CD4-positive, CD25-positive, alpha-beta regulatory T cell (primary cell): ENCODE measurements at regions not wholly inside any gene's neighbourhood (a gene's known extent, or its start where the extent isn't known, plus 50 kb on each side); places are given as distances from the start of the nearest gene placed in this dataset.
"Not testable (repeated sequence)": the region's sequence is repeated elsewhere in the genome, so short reads cannot be mapped to it uniquely, and the experiment has no call there.

Experiments used
- ATAC-seq, 2 donors: fragments of 150-1000 bp; cut with Tn5 transposase; one replicate each; pipeline ENCODE4 v1.10.0; 2021; ENCODE audit warnings: low read depth in 2 of 2, moderate number of reproducible peaks in 2 of 2, moderate library complexity in 1 of 2
- DNase-seq, 3 donors: peaks; one replicate each; pipeline versions ENCODE4 v3.0.0 to v3.0.0-alpha.2; 2012 to 2022; ENCODE audit warnings: mixed read lengths in 1 of 3
- H3K27ac ChIP-seq: one replicate; pipeline ENCODE4 v1.7.0; 2013; ENCODE audit warnings: mild to moderate bottlenecking, low read length; ENCODE audit not compliant: insufficient read depth, poor library complexity, severe bottlenecking
- H3K27me3 ChIP-seq: one replicate; pipeline ENCODE4 v1.7.0; 2013; ENCODE audit warnings: low read length; ENCODE audit not compliant: control insufficient read depth, insufficient read depth
- H3K36me3 ChIP-seq: one replicate; pipeline ENCODE4 v1.7.0; 2013; ENCODE audit warnings: mild to moderate bottlenecking, low read length, moderate library complexity; ENCODE audit not compliant: control insufficient read depth, insufficient read depth
- H3K4me1 ChIP-seq: 2 replicates; pipeline ENCODE4 v1.7.0; 2013; ENCODE audit warnings: mild to moderate bottlenecking, low read length; ENCODE audit not compliant: insufficient read depth, control insufficient read depth, poor library complexity, severe bottlenecking
- H3K4me3 ChIP-seq: one replicate; pipeline ENCODE4 v1.7.0; 2013; ENCODE audit warnings: low read depth, mild to moderate bottlenecking, low read length, moderate library complexity
- H3K9me3 ChIP-seq, 2 experiments: 1 replicate in 1 of 2; 2 replicates in 1 of 2; pipeline ENCODE4 v1.7.0; 2013; ENCODE audit warnings: low read length in 2 of 2, mild to moderate bottlenecking in 1 of 2, moderate library complexity in 1 of 2; ENCODE audit not compliant: control insufficient read depth in 2 of 2
- H3K27ac Mint-ChIP-seq, 3 donors: one replicate each; pipeline ENCODE4 v1.8.0; 2020 to 2022; ENCODE audit warnings: mild to moderate bottlenecking in 3 of 3, mixed read lengths in 3 of 3, moderate library complexity in 2 of 3
- H3K27me3 Mint-ChIP-seq: one replicate; pipeline ENCODE4 v1.8.0; 2022; ENCODE audit warnings: mild to moderate bottlenecking, mixed read lengths
- H3K36me3 Mint-ChIP-seq: one replicate; pipeline ENCODE4 v1.8.0; 2020; ENCODE audit warnings: mixed read lengths
- H3K4me1 Mint-ChIP-seq, 4 donors: one replicate each; pipeline ENCODE4 v1.8.0; 2020 to 2022; ENCODE audit warnings: mixed read lengths in 4 of 4, mild to moderate bottlenecking in 1 of 4
- H3K4me3 Mint-ChIP-seq, 4 donors: one replicate each; pipeline ENCODE4 v1.8.0; 2020 to 2022; ENCODE audit warnings: mild to moderate bottlenecking in 4 of 4, mixed read lengths in 4 of 4, moderate library complexity in 3 of 4
- H3K9me3 Mint-ChIP-seq, 7 donors: one replicate each; pipeline ENCODE4 v1.8.0; 2020 to 2022; ENCODE audit warnings: mixed read lengths in 7 of 7, mild to moderate bottlenecking in 3 of 7, moderate library complexity in 2 of 7

- no peaks in the 10 kb centered on the region for H3K36me3 ChIP-seq
Observed at GRCh38 chr13:34175551-34175950, 357.6 kb downstream of the RFC3 start.

GRCh38 chr13:34176633-34177032, 358.7 kb downstream of the RFC3 start:
- Histone ChIP-seq H3K27me3 (no peaks in the 10 kb centered on the region), H3K9me3 (no peaks in the 10 kb centered on the region), H3K4me1 (no peaks in the 10 kb centered on the region), H3K4me3 (no peak overlapping the region), H3K36me3 (no peaks in the 10 kb centered on the region), H3K27ac (no peak overlapping the region)
- DNase-seq (no peak), ATAC-seq (no peak)
- no peaks in the 10 kb centered on the region for H3K4me1 Mint-ChIP-seq
- peaks cover 0 to 6% (median 0%) of the 10 kb centered on the region in 7 donors for H3K9me3 Mint-ChIP-seq
- H3K27ac Mint-ChIP-seq: no peak overlapping the region
- H3K27me3 Mint-ChIP-seq: peaks cover 5% of the 10 kb centered on the region
- H3K36me3 Mint-ChIP-seq: no peaks in the 10 kb centered on the region
- no peak overlapping the region for H3K4me3 Mint-ChIP-seq

More at GRCh38 chr13:34175551-34175950, 357.6 kb downstream of the RFC3 start:
- no peak overlapping the region for H3K4me3 Mint-ChIP-seq
- H3K27me3 Mint-ChIP-seq: peaks cover 5% of the 10 kb centered on the region
- no peaks in the 10 kb centered on the region for H3K4me1 ChIP-seq
- no peaks in the 10 kb centered on the region for H3K36me3 Mint-ChIP-seq
- no peaks in the 10 kb centered on the region for H3K27me3 ChIP-seq
- H3K27ac Mint-ChIP-seq: no peak overlapping the region
- H3K9me3 Mint-ChIP-seq: peaks cover 0 to 7% (median 0%) of the 10 kb centered on the region in 7 donors
- H3K4me1 Mint-ChIP-seq: no peaks in the 10 kb centered on the region
- no peaks in the 10 kb centered on the region for H3K9me3 ChIP-seq
- DNase-seq (no peak), ATAC-seq (no peak)
- no peak overlapping the region for H3K4me3 ChIP-seq
- H3K27ac ChIP-seq: no peak overlapping the region

- no peaks in the 10 kb centered on the region for H3K4me1 ChIP-seq
- Mint-ChIP-seq H3K27ac (no peak overlapping the region), H3K4me3 (no peak overlapping the region), H3K36me3 (no peaks in the 10 kb centered on the region), H3K9me3 (peaks cover 0 to 4% (median 0%) of the 10 kb centered on the region in 7 donors), H3K4me1 (no peaks in the 10 kb centered on the region), H3K27me3 (peaks cover 5% of the 10 kb centered on the region)
- no peaks in the 10 kb centered on the region for H3K27me3 ChIP-seq
- no peaks in the 10 kb centered on the region for H3K36me3 ChIP-seq
- no peak overlapping the region for H3K27ac ChIP-seq
- ATAC-seq: no peak
- no peak overlapping the region for H3K4me3 ChIP-seq
- no peak for DNase-seq
- H3K9me3 ChIP-seq: no peaks in the 10 kb centered on the region
Observed at GRCh38 chr13:34179481-34179880, 361.5 kb downstream of the RFC3 start.

- H3K27ac ChIP-seq: no peak overlapping the region
- Mint-ChIP-seq H3K27ac (no peak overlapping the region), H3K36me3 (no peaks in the 10 kb centered on the region), H3K27me3 (peaks cover 5% of the 10 kb centered on the region), H3K4me3 (no peak overlapping the region), H3K4me1 (no peaks in the 10 kb centered on the region), H3K9me3 (peaks cover 0 to 4% (median 0%) of the 10 kb centered on the region in 7 donors)
- no peak for ATAC-seq
- DNase-seq: no peak
- H3K36me3 ChIP-seq: no peaks in the 10 kb centered on the region
- no peaks in the 10 kb centered on the region for H3K9me3 ChIP-seq
- no peaks in the 10 kb centered on the region for H3K4me1 ChIP-seq
- no peak overlapping the region for H3K4me3 ChIP-seq
- H3K27me3 ChIP-seq: no peaks in the 10 kb centered on the region
Observed at GRCh38 chr13:34179927-34180326, 362.0 kb downstream of the RFC3 start.

GRCh38 chr13:34181256-34181655, 363.3 kb downstream of the RFC3 start:
- H3K36me3 Mint-ChIP-seq, H3K4me3 ChIP-seq, ATAC-seq, H3K4me1 ChIP-seq, H3K27ac Mint-ChIP-seq, H3K27me3 ChIP-seq, H3K36me3 ChIP-seq, H3K9me3 ChIP-seq, H3K4me3 Mint-ChIP-seq, DNase-seq, H3K27me3 Mint-ChIP-seq, H3K4me1 Mint-ChIP-seq, H3K27ac ChIP-seq, H3K9me3 Mint-ChIP-seq: not testable (repeated sequence)

- H3K27me3 Mint-ChIP-seq: peaks cover 5% of the 10 kb centered on the region
- Histone ChIP-seq H3K4me1 (no peaks in the 10 kb centered on the region), H3K27ac (no peak overlapping the region), H3K4me3 (no peak overlapping the region), H3K9me3 (no peaks in the 10 kb centered on the region), H3K36me3 (no peaks in the 10 kb centered on the region), H3K27me3 (no peaks in the 10 kb centered on the region)
- ATAC-seq (no peak), DNase-seq (no peak)
- no peak overlapping the region for H3K27ac Mint-ChIP-seq
- no peak overlapping the region for H3K4me3 Mint-ChIP-seq
- no peaks in the 10 kb centered on the region for H3K36me3 Mint-ChIP-seq
- no peaks in the 10 kb centered on the region for H3K4me1 Mint-ChIP-seq
- H3K9me3 Mint-ChIP-seq: peaks cover 1 to 13% (median 3%) of the 10 kb centered on the region in 7 donors
Observed at GRCh38 chr13:34189946-34190345, 372.0 kb downstream of the RFC3 start.

GRCh38 chr13:34201050-34201913, 383.3 kb downstream of the RFC3 start:
- H3K27ac ChIP-seq: no peak overlapping the region
- H3K27me3 ChIP-seq: no peaks in the 10 kb centered on the region
- no peak overlapping the region for H3K4me3 ChIP-seq
- Mint-ChIP-seq H3K4me3 (no peak overlapping the region), H3K27ac (no peak overlapping the region), H3K27me3 (peaks cover 5% of the 10 kb centered on the region), H3K36me3 (no peaks in the 10 kb centered on the region), H3K4me1 (no peaks in the 10 kb centered on the region), H3K9me3 (peaks cover 0 to 9% (median 0%) of the 10 kb centered on the region in 7 donors)
- H3K4me1 ChIP-seq: no peaks in the 10 kb centered on the region
- H3K9me3 ChIP-seq: peaks cover 0 to 3% of the 10 kb centered on the region in 2 experiments
- no peak for DNase-seq
- ATAC-seq: no peak
- no peaks in the 10 kb centered on the region for H3K36me3 ChIP-seq

GRCh38 chr13:34207334-34207733, 389.4 kb downstream of the RFC3 start:
- Mint-ChIP-seq H3K27me3 (no peaks in the 10 kb centered on the region), H3K4me3 (no peak overlapping the region), H3K27ac (no peak overlapping the region), H3K9me3 (peaks cover 0 to 6% (median 0%) of the 10 kb centered on the region in 7 donors), H3K4me1 (no peaks in the 10 kb centered on the region), H3K36me3 (no peaks in the 10 kb centered on the region)
- H3K9me3 ChIP-seq: no peaks in the 10 kb centered on the region
- no peaks in the 10 kb centered on the region for H3K27me3 ChIP-seq
- H3K27ac ChIP-seq: no peak overlapping the region
- no peaks in the 10 kb centered on the region for H3K4me1 ChIP-seq
- H3K4me3 ChIP-seq: no peak overlapping the region
- no peaks in the 10 kb centered on the region for H3K36me3 ChIP-seq
- DNase-seq (no peak), ATAC-seq (no peak)
